HG03571 (cell line): ENCODE measurements at regions not wholly inside any gene's neighbourhood (a gene's known extent, or its start where the extent isn't known, plus 50 kb on each side); places are given as distances from the start of the nearest gene placed in this dataset.

Source experiments
- ATAC-seq: cut with Tn5 transposase; IDR thresholded peaks from one replicate; pipeline ENCODE4 v1.9.1; 2021; ENCODE audit not compliant: unreplicated experiment

DNA sequence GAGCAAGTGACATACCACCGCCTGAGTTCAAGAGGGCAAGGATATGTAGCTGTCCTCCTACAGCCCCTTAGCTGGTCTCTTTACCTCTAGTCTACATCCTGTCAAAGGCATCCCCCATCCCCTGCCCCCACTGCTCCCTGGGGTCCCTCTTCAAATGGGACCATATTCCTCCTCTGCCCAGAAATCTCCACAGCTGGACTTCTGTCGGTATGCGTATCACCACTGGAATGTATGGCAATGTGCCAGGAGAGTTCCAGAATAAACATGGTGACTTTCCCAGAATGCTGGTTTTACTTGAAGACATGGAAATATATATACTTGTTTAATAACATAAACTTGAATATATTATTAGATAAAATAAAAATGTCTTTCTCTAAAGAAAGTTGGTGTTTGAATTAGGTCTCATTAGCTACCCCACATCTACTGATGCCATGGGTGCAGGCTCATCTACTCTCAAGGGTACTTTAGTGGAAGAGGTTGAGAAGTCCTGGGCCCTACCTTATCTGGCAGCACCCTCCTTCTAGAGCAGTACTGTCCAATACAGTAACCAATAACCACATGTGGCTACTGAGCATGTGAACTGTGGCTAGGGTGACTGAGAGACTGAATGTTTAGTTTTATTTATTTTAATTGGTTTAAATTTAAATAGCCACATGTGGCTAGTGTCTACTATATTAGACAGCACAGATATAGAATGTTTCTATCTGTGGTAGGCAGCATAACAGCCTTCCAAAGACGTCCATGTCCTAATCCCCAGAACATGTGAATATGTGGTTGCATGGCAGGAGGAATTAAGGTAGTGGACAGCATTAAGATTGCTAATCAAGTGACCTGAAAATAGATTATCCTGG is 181.7 kb upstream of the SLC30A5 start:
- ATAC-seq: no peak

DNA sequence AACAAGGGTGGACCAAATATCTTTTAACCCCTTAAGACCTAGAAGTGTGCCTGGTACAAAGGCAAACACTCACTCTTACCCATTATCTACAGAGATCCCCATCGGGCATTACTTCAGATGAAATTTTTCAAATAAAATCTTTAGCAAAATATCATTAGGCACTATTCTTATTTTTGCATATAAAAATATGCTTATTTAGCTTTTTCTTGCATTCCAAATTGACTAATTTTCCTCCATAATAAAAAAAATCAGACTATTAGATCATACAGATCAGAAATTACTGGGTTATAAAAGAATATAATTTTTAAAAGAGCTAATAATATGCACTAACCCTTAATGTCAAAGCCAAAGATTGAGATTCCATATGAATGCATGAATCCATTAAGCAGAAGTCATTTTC is 178.7 kb upstream of the SLC30A5 start:
- no peak for ATAC-seq

DNA sequence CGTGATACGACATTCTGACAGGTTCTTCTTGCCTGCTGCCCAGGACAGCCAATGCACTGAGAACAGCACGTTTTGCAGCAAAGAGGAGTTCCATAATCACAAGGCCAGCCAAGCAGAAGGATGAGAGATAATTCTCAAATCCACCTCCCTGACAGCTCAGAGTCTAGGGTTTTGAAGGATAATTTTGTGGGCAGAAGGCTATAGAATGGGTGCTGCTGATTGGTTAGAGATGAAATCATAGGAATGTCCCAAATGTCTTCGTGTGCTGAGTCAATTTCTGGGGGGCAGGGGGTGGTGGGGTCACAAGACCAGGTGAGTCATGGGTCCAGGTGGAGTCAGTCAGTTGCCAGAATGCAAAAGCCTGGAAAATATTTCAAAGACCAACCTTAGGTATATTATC is 175.5 kb upstream of the SLC30A5 start:
- ATAC-seq: no peak

DNA sequence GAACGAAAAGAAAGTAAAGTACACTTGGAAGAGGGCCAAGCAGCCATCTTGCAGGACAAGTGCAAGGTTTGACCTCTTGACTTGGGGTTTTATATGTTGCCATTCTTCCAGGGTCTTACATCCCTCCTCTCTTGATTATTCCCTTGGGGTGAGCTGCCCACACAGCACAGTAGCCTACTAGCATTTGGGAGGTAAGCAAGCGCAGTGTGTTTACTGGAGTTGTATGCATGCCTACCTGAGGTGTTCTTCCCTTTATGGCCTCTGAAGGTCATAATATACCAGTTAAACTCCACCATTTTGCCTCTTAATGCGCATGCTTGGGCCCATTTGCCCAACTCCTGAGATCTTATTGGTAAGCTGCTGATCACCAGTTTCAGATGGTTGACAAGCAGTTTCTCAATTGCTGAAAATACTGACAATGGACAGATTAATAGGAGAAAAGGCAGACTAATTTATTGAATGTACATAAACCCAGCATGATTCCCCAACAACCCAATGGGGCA is 173.8 kb upstream of the SLC30A5 start:
- no peak for ATAC-seq

DNA sequence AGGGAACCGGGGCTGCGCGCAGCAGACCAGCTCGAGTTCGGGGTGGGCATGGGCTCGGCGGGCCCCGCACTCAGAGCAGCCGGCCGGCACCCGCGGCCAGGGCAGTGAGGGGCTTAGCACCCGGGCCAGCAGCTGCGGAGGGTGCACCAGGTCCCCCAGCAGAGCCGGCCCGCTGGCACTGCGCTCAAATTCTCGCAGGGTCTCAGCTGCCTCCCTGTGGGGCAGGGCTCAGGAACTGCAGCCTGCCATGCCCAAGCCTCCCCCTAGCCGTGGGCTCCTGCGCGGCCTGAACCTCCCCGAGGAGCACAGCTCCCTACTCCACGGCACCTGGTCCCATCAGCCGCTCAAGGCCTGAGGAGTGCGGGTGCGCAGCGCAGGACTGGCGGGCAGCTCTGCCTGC is 172.9 kb upstream of the SLC30A5 start:
- ATAC-seq: no peak

DNA sequence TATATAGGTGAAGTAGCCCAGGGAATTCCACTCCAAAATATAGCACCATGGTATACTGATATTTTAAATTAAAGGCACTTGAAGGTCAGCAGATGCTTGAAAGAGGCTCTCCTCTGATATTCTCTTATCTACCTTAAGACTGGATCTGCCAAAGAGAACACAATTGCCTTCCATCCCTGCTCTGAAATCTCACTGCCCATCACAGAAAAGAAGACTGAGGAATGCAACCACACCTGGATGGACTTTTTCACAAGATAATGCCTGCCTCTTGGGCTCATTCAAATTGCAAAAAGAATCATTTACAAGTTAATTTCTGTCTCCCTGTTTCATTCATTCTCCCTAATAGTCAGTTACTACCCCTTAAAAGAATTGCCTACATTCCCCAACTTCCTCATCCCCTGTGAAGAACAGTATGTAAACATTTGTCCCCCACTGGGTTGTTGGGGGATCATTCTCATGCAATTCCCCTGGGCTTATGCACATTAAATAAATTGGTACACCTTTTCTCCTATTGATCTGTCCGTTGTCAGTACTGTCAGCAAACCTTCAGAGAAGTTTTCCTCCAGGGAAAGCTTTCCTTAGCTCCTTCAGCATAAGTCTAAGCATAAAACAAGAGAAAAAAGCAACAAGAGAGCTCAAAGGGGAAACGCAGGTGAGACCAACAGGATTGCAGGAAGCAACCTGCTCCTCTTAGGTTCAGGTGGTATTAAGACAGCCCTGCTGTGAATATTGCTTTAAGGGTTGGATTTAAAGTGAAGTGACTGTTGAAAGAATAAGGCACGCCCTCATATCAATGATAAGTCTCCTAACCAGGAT is 171.4 kb upstream of the SLC30A5 start:
- no peak for ATAC-seq

DNA sequence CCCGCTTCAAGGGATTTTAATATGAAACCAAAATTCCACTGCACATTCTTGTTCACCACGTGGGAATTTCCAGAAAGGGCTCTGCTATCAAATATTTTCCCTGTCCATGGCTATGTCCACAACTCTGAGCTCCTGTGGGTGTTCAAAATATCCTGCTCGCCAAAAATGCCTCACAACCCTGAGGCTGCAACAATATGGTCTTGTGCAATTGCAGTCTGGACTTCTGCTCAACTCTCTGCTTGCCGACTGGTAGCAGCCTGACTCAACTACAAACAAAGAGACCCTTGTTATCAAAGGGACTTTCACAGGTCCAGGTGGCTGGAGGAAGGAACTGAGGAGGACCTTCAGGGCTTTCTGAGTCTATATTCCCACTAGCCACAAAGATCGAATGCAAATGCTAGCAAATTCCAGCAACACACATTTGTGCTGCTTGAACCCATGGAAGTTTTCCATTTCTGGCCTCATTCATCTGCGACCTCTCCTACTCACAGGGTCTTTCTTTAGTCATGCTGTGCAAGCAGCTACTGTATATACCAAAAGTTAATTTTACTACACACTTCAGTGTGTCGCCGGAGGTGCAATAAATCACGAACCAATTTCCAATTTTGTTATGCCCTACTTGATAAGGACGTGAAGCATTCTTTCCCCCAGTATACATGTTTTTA is 169.2 kb upstream of the SLC30A5 start:
- no peak for ATAC-seq

DNA sequence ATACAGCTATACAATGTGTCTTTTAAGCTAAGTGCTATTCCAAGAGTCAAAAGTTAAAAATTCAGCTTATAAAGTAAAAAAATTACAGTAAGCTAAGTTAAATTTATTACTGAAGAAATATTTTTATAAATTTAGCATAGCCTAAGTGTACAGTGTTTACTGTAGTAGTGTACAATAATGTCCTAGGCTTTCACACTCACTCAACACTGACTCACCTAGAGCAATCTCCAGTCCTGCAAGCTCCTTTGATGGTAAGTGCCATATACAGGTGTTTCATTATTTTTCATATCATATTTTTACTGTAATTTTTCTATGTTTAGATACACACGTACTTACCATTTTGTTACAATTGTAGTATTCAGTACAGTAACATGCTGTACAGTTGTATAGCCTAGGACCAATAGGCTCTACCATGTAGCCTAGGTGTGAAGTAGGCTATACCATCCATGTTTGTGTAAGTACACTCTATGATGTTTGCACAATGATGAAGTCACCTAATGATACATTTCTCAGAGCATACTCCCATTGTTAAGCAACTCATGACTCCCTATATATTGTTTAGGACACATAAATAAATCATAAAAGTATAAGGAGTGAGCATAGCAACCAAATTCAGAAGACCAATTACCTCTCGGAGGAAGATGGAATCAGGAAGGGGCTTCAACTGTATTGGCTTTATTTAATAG is 165.1 kb upstream of the SLC30A5 start:
- no peak for ATAC-seq

DNA sequence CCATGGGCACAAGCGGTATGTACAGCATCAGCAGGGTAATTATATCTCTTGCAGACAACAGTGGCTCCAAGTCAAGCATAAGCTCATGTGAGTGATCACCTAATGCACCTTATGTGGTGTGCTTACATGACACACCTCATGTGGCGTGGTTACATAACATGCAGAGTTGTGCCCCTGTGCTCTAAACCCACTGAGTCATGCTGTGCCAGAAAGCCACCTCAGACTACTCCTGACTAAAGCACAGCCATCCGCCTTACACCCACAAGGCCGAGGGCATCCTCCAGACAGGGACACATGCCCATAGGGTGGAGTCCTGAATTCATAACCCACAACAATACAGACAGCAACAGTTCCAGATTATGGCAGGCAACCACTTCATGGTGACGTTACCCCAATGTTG is 163.7 kb upstream of the SLC30A5 start:
- ATAC-seq: no peak

DNA sequence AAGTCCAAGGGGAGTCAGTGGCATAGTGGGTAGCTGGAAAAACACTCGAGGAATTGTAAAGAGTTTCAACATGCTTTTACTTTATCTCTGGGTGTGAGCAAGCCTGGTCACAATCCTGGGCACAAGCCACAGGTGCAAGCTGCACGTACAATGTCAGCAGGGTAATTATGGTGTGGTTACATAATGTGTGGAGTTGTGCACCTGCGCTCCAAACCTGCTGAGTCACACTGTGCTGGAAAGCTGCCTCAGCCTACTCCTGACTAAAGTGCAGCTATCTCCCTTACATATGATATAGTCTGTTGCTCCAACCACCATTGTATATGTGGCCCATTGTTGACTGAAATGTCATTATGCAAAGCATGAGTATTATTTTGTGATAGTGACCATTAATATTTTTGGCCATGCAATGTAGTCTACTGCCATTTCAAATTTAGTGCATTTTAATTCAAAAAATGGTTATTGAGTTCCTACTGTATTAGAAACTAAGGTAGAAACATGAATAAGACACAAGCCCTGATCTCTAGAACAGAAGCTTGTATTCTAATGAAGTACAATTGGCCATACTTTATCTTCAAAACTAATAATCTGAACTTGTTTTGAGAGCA is 160.9 kb upstream of the SLC30A5 start:
- no peak for ATAC-seq

DNA sequence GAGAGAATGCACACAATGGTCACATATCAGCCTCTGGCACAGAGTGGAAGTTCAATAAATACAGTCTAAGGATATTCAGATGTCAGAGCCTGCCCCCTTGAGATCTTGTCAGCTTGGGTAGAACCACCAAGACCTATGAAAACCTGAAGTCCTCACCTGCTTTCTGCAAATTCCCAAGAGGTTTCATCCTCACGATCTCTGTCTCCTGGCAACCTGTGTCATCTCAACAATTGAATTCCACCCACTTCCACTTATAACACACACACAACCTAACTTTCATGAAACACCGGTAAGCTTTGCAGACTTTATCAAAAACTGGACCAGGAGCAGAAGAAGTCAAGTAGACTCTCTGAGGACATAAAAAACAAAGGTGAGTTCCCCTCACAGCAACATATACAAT is 151.6 kb upstream of the SLC30A5 start:
- no peak for ATAC-seq

DNA sequence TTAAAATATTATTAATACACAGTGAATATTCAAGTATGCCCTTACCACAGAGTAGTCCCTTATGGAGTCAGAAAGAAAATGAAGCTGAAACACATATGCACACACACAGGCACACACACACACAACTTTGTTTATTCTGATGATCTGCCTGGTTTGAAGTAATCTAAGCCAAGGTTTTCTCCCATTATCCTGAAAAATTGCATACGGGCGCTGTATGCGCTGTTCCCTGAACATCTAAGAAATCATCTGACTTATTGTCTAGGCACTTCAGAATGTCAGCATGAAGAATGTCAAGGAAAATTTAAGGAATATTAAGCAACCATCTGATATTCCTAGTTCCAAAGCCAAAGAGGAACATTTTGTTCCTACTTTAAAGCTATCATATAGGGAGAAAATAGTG is 147.1 kb upstream of the SLC30A5 start:
- no peak for ATAC-seq

DNA sequence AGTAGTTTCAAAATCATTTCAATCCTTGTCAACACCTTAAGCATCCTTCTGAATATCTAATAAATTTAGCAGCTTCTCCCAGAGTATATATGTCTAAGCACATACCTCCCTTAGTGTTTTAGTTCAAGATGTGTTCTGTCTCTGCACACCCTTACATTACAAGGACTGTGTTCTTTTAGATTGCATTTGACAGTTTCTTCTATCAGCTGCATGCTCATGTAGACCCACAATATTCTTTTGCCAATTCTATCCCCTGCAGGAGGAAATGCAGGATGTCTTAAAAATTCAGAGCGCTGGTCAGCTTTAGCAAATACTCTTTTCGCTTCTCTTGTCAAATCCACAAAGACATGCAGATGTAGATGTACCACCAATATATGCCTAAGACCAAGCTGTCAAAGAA is 145.8 kb upstream of the SLC30A5 start:
- no peak for ATAC-seq

DNA sequence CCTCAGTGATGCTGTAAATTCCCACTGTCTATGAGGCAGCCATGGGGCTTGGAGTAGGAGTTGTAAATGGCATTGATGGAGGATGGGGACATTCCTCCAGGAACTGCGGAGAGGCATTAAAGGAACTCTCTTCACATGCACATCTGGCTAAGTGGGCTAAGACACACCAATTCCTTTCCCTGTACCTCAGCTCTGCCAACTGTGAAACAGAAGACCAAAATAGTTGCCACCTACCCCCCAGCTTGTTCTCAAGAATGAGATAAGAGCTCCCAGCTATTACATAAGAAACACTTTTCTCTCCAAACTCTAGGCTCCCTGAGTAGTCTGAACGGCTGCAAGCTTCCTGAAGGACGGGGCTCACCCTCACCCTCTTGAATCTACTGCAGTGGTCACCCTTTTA is 144.6 kb upstream of the SLC30A5 start:
- ATAC-seq: no peak

DNA sequence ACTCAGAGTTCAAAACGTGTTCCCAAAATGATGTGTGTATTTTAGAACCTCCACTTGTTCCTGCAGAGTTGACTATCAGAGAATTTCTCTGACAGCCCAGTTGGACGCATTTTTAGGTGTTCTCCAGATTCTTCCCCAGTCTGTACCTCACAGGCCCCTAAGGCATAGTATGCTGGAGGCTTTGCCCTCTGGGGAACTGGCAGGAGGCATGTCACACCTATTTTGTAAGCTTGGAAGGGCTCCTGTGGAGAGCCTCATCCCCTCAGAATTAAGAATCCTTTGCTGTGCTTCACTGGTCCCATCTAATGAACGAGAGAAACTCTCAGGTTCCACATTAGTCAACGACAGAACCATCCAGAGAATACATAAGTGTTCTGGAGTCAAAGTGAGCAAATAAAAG is 144.1 kb upstream of the SLC30A5 start:
- ATAC-seq: no peak

DNA sequence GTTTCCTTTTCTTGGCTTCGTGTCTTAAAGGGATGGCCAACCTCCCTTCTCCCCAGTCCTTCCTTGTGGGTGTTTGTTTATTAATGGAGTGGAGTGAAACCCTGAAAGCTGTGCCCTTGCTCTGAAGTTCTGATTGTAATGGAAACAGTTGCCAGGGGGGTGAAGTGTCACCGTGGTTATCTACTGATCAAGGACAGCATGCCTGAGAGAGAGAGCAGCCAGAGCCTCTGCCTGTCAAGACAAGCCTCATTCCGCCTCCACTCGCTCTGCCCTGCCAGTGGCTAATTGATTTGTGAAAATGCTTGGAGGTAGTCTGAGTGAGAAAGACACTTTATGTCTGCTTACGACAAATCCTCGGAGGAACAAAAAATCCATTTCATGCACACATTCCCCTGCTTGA is 143.7 kb upstream of the SLC30A5 start:
- ATAC-seq: no peak

DNA sequence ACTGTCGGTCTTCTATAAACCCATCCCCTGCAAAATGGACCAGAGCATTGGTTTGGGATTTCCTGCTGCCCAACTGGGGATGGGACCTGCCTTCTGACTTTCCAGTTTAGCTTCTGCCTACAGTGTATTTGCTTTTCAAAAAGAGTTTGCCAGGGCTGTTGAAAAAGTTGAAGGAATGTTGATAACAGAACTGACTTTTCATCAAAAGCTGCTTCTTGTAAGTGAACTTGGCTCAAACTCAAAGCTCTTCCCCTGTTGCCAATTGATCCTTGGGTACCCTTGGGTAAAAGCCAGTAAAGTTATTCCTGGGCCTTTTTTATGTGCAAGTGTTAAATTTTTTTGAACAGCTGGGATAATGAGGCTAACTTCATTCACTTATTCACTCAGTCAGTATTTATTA is 142.9 kb upstream of the SLC30A5 start:
- ATAC-seq: no peak

DNA sequence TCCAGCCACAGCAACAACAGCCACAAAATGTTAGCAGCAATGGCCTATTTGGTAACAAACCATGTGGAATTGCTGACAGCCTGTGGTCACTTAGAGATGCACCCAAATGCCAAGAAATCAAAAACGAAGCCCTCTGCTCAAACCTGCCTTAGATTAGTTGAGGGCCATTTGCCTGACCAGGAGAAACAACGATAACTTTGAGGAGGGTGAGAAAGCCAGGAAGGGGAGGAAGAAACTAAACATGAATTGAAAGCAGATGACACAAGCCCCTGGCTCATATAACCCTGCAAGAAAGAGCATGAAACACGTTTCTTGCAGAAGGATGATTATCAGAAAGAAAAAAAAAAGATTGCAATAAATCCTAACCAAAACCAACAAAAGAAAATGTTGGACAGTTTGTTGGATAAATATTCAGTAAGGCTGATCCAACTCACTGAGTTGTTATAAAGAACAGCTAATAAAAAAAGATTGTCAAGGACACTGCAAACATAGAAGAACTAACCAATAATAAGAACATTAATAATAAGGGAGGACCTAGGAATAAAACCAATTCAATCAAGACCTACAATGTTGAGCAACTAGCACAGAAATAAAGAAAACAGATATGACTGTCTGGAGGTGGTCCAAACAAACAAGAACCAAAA is 140.5 kb upstream of the SLC30A5 start:
- no peak for ATAC-seq

DNA sequence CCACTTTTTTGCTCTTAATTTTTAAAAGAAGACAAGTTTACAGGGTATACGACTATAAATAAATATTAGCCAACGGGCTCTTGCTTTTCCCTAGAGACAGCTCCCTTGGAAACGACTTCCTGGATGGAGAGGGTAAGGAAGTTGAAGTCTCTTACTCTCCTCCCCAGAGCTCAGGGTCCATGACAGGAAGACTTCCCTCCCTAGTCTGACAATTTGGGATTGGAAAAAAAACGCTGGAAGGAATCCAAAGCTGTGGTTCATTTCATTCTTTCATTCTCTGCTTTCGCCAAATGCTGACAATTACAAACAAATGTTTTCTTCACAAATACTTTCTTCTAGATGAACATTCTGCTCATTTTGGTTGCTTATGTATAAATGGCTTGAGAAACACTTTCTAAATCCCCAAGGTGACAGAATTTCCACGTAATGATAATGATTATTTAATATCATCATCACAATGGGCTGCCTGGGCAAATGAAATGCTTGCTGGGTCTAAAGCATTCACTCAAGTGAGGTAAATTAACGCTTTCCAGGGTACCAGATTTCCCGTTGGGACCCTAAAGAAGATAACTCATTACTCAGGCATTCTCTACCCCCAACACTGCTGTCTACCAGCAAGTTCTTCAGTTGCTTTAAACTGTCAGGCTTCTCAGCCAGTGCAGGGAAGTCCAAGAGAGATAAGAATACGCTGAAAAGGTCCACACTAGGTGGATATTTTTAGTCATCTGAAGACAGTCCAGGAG is 139.8 kb upstream of the SLC30A5 start:
- no peak for ATAC-seq

DNA sequence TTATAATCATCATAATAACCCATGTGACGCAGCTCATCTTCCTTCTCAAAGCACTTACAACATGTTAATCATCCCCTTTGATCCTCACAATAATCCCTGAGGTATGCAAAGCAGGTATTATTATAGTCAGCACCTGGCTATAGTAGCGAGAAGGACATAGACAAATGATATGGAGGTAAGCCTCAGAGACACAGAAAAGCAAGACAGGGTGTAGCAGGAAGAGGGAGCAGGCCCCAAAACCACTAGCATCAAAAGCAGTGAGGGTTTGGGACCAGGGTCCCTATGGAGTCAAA is 139.2 kb upstream of the SLC30A5 start:
- no peak for ATAC-seq
